ENCODE measurements at regions not wholly inside any gene's neighbourhood (a gene's known extent, or its start where the extent isn't known, plus 50 kb on each side); places are given as distances from the start of the nearest gene placed in this dataset.
"Not testable (repeated sequence)": the region's sequence is repeated elsewhere in the genome, so short reads cannot be mapped to it uniquely, and the experiment has no call there.

GRCh38 chr18:70620837-70621612, 332.2 kb downstream of the SOCS6 start:
- Mint-ChIP-seq H3K4me3 (peak overlapping the region; percentile 85), H3K9me3 (peaks cover 10% of the 10 kb centered on the region), H3K27ac (peak overlapping the region; percentile 38), H3K27me3 (ENCODE audit: low read depth) (no peaks in the 10 kb centered on the region), H3K4me1 (ENCODE audit: low read depth) (peaks cover 27% of the 10 kb centered on the region), H3K36me3 (ENCODE audit: low read depth) (no peaks in the 10 kb centered on the region)
- DNase-seq (ENCODE audit: low spot score), result no peak

GRCh38 chr18:70617020-70617763, 328.3 kb downstream of the SOCS6 start:
- no peak for DNase-seq (ENCODE audit: low spot score)
- H3K27ac Mint-ChIP-seq, result no peak overlapping the region
- peaks cover 3% of the 10 kb centered on the region for H3K9me3 Mint-ChIP-seq
- no peaks in the 10 kb centered on the region for H3K27me3 Mint-ChIP-seq (ENCODE audit: low read depth)
- H3K4me1 Mint-ChIP-seq (ENCODE audit: low read depth), result peaks cover 20% of the 10 kb centered on the region
- H3K36me3 Mint-ChIP-seq (ENCODE audit: low read depth), result no peaks in the 10 kb centered on the region
- H3K4me3 Mint-ChIP-seq, result no peak overlapping the region

- no peaks in the 10 kb centered on the region for H3K36me3 Mint-ChIP-seq (ENCODE audit: low read depth)
- H3K27ac Mint-ChIP-seq, result no peak overlapping the region
- DNase-seq (ENCODE audit: low spot score), result no peak
- no peaks in the 10 kb centered on the region for H3K27me3 Mint-ChIP-seq (ENCODE audit: low read depth)
- H3K9me3 Mint-ChIP-seq, result no peaks in the 10 kb centered on the region
- H3K4me3 Mint-ChIP-seq, result no peak overlapping the region
- no peaks in the 10 kb centered on the region for H3K4me1 Mint-ChIP-seq (ENCODE audit: low read depth)
Observed at GRCh38 chr18:70600225-70600925, 311.5 kb downstream of the SOCS6 start.

- H3K9me3 Mint-ChIP-seq, result no peaks in the 10 kb centered on the region
- H3K4me1 Mint-ChIP-seq (ENCODE audit: low read depth), result no peaks in the 10 kb centered on the region
- no peak for DNase-seq (ENCODE audit: low spot score)
- H3K27ac Mint-ChIP-seq, result no peak overlapping the region
- no peaks in the 10 kb centered on the region for H3K27me3 Mint-ChIP-seq (ENCODE audit: low read depth)
- no peaks in the 10 kb centered on the region for H3K36me3 Mint-ChIP-seq (ENCODE audit: low read depth)
- no peak overlapping the region for H3K4me3 Mint-ChIP-seq
Observed at GRCh38 chr18:70598406-70598805, 309.6 kb downstream of the SOCS6 start.

- Mint-ChIP-seq H3K4me1 (ENCODE audit: low read depth) (no peaks in the 10 kb centered on the region), H3K9me3 (peaks cover 11% of the 10 kb centered on the region), H3K4me3 (no peak overlapping the region), H3K27ac (no peak overlapping the region), H3K27me3 (ENCODE audit: low read depth) (no peaks in the 10 kb centered on the region), H3K36me3 (ENCODE audit: low read depth) (no peaks in the 10 kb centered on the region)
- DNase-seq (ENCODE audit: low spot score), result no peak
Observed at GRCh38 chr18:70582981-70583380, 294.1 kb downstream of the SOCS6 start.

- H3K4me1 Mint-ChIP-seq (ENCODE audit: low read depth), result no peaks in the 10 kb centered on the region
- no peak for DNase-seq (ENCODE audit: low spot score)
- no peaks in the 10 kb centered on the region for H3K36me3 Mint-ChIP-seq (ENCODE audit: low read depth)
- no peaks in the 10 kb centered on the region for H3K27me3 Mint-ChIP-seq (ENCODE audit: low read depth)
- H3K4me3 Mint-ChIP-seq, result no peak overlapping the region
- no peak overlapping the region for H3K27ac Mint-ChIP-seq
- H3K9me3 Mint-ChIP-seq, result no peaks in the 10 kb centered on the region
Observed at GRCh38 chr18:70578480-70578879, 289.6 kb downstream of the SOCS6 start.

- H3K27ac Mint-ChIP-seq, result no peak overlapping the region
- no peaks in the 10 kb centered on the region for H3K27me3 Mint-ChIP-seq (ENCODE audit: low read depth)
- peaks cover 6% of the 10 kb centered on the region for H3K9me3 Mint-ChIP-seq
- H3K36me3 Mint-ChIP-seq (ENCODE audit: low read depth), result no peaks in the 10 kb centered on the region
- no peaks in the 10 kb centered on the region for H3K4me1 Mint-ChIP-seq (ENCODE audit: low read depth)
- no peak overlapping the region for H3K4me3 Mint-ChIP-seq
- DNase-seq (ENCODE audit: low spot score), result no peak
Observed at GRCh38 chr18:70577023-70577420, 288.2 kb downstream of the SOCS6 start.

- no peaks in the 10 kb centered on the region for H3K4me1 Mint-ChIP-seq (ENCODE audit: low read depth)
- no peaks in the 10 kb centered on the region for H3K36me3 Mint-ChIP-seq (ENCODE audit: low read depth)
- peaks cover 6% of the 10 kb centered on the region for H3K9me3 Mint-ChIP-seq
- no peak for DNase-seq (ENCODE audit: low spot score)
- H3K4me3 Mint-ChIP-seq, result no peak overlapping the region
- H3K27ac Mint-ChIP-seq, result no peak overlapping the region
- no peaks in the 10 kb centered on the region for H3K27me3 Mint-ChIP-seq (ENCODE audit: low read depth)
Observed at GRCh38 chr18:70576276-70577022, 287.6 kb downstream of the SOCS6 start.

GRCh38 chr18:70574951-70575350, 286.1 kb downstream of the SOCS6 start:
- not testable (repeated sequence) for H3K4me3 Mint-ChIP-seq; DNase-seq (ENCODE audit: low spot score); H3K27me3 Mint-ChIP-seq (ENCODE audit: low read depth); H3K36me3 Mint-ChIP-seq (ENCODE audit: low read depth); H3K4me1 Mint-ChIP-seq (ENCODE audit: low read depth); H3K27ac Mint-ChIP-seq
- H3K9me3 Mint-ChIP-seq, result peaks cover 12% of the 10 kb centered on the region

- H3K9me3 Mint-ChIP-seq, result peaks cover 19% of the 10 kb centered on the region
- H3K4me3 Mint-ChIP-seq; H3K27ac Mint-ChIP-seq; H3K27me3 Mint-ChIP-seq (ENCODE audit: low read depth); DNase-seq (ENCODE audit: low spot score); H3K4me1 Mint-ChIP-seq (ENCODE audit: low read depth); H3K36me3 Mint-ChIP-seq (ENCODE audit: low read depth): not testable (repeated sequence)
Observed at GRCh38 chr18:70569647-70570046, 280.8 kb downstream of the SOCS6 start.

GRCh38 chr18:70559446-70559845, 270.6 kb downstream of the SOCS6 start:
- no peaks in the 10 kb centered on the region for H3K4me1 Mint-ChIP-seq (ENCODE audit: low read depth)

GRCh38 chr18:70558371-70558770, 269.5 kb downstream of the SOCS6 start:
- Mint-ChIP-seq H3K36me3 (ENCODE audit: low read depth) (no peaks in the 10 kb centered on the region), H3K4me3 (no peak overlapping the region), H3K9me3 (no peaks in the 10 kb centered on the region), H3K27ac (no peak overlapping the region), H3K4me1 (ENCODE audit: low read depth) (no peaks in the 10 kb centered on the region), H3K27me3 (ENCODE audit: low read depth) (no peaks in the 10 kb centered on the region)
- no peak for DNase-seq (ENCODE audit: low spot score)

More at GRCh38 chr18:70559446-70559845, 270.6 kb downstream of the SOCS6 start:
- H3K9me3 Mint-ChIP-seq, result no peaks in the 10 kb centered on the region
- no peaks in the 10 kb centered on the region for H3K27me3 Mint-ChIP-seq (ENCODE audit: low read depth)
- no peak for DNase-seq (ENCODE audit: low spot score)
- H3K36me3 Mint-ChIP-seq (ENCODE audit: low read depth), result no peaks in the 10 kb centered on the region
- H3K27ac Mint-ChIP-seq, result no peak overlapping the region
- H3K4me3 Mint-ChIP-seq, result no peak overlapping the region

GRCh38 chr18:70554854-70555445, 266.1 kb downstream of the SOCS6 start:
- no peak overlapping the region for H3K27ac Mint-ChIP-seq
- no peaks in the 10 kb centered on the region for H3K27me3 Mint-ChIP-seq (ENCODE audit: low read depth)
- no peak for DNase-seq (ENCODE audit: low spot score)

More at GRCh38 chr18:70554854-70555445, 266.1 kb downstream of the SOCS6 start:
- H3K4me3 Mint-ChIP-seq, result no peak overlapping the region
- H3K9me3 Mint-ChIP-seq, result no peaks in the 10 kb centered on the region
- no peaks in the 10 kb centered on the region for H3K36me3 Mint-ChIP-seq (ENCODE audit: low read depth)
- H3K4me1 Mint-ChIP-seq (ENCODE audit: low read depth), result no peaks in the 10 kb centered on the region

All from T-helper 2 cell treated with Interferon-gamma antibody and Interleukin-4, amounts not matched to agents 5 μg/mL and 100 μg/mL, for 36 hours (primary cell).